ENCODE measurements at regions not wholly inside any gene's neighbourhood (a gene's known extent, or its start where the extent isn't known, plus 50 kb on each side); places are given as distances from the start of the nearest gene placed in this dataset.

DNA sequence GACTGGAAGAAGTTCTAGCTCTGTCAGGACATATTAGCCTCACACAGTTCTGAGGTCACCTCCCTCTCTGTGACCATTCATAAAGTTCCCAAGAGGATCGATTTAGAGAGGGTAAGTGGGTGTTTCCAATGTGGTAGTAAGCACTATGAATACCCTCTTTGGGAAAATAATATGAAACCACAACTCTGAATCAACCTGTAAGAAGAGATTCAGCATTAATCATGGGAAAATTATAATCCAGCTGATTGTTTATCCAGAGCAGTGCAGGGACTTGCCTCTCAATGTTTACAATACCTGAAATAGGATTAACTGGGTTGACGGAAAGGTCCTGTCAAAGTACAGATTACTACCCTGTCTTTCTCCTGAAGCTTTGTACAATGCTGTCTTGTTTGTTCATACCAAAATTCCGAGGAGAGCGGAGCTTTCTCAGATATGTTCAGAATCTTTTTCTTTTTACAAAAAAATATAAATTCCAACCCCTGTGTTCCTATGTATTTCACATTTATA is 302.9 kb upstream of the DPPA4 start:
- POLR2A ChIA-PET (ENCODE audit: low non-redundant PET), result no interaction called here
- no peak for DNase-seq (ENCODE audit: low spot score)
- CTCF ChIA-PET, result no interaction called here
- intact Hi-C loops (cut with micrococcal nuclease; ENCODE audit: unreplicated experiment), result no loop called here
- Histone ChIP-seq H3K9me3 (ENCODE audit: low read depth, low read length, poor library complexity, severe bottlenecking) (no peaks in the 10 kb centered on the region), H3K4me1 (ENCODE audit: insufficient read depth, low read length, poor library complexity, severe bottlenecking) (no peaks in the 10 kb centered on the region), H3K27ac (ENCODE audit: low read depth, low read length, poor library complexity, severe bottlenecking) (no peak overlapping the region), H3K4me3 (ENCODE audit: low read depth, low read length, poor library complexity, severe bottlenecking) (no peak overlapping the region), H3K36me3 (ENCODE audit: insufficient read depth, low read length, poor library complexity, severe bottlenecking) (no peaks in the 10 kb centered on the region), H3K27me3 (replicated peaks; ENCODE audit: insufficient read depth, low read depth, low read length, poor library complexity) (no peaks in the 10 kb centered on the region)
- no TSS peak for BruUV-seq (replicated peaks)
- TF ChIP-seq, protein P1, sequence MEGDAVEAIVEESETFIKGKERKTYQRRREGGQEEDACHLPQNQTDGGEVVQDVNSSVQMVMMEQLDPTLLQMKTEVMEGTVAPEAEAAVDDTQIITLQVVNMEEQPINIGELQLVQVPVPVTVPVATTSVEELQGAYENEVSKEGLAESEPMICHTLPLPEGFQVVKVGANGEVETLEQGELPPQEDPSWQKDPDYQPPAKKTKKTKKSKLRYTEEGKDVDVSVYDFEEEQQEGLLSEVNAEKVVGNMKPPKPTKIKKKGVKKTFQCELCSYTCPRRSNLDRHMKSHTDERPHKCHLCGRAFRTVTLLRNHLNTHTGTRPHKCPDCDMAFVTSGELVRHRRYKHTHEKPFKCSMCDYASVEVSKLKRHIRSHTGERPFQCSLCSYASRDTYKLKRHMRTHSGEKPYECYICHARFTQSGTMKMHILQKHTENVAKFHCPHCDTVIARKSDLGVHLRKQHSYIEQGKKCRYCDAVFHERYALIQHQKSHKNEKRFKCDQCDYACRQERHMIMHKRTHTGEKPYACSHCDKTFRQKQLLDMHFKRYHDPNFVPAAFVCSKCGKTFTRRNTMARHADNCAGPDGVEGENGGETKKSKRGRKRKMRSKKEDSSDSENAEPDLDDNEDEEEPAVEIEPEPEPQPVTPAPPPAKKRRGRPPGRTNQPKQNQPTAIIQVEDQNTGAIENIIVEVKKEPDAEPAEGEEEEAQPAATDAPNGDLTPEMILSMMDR (conservative IDR thresholded peaks at IDR 0.05; ENCODE audit: low read depth, low read length), result no peak
- no peak for TF ChIP-seq EZH2 (IDR thresholded peaks at IDR 0.05; ENCODE audit: borderline replicate concordance, low read depth, low read length, poor library complexity, severe bottlenecking)

DNA sequence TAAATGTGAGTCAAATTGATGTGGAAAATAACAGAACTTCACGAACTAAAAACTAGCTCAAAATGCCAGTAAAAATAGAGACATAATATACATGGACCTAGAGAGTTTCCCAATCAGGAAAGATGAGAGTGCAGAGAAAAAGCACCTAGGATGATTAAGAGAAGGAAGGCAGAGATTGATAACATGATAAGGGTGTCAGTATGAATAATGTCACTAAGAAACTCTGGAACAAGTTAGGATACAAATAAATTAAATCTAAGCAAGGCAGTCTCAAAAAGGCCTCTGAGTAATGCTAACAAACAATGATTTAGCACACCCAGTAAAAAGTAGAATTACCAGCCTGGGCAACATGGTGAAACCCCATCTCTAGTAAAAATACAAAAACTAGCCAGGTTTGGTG is 304.7 kb upstream of the DPPA4 start:
- no TSS peak for BruUV-seq (replicated peaks)
- CTCF ChIA-PET, result no interaction called here
- H3K36me3 ChIP-seq (ENCODE audit: insufficient read depth, low read length, poor library complexity, severe bottlenecking), result no peaks in the 10 kb centered on the region
- no peaks in the 10 kb centered on the region for H3K9me3 ChIP-seq (ENCODE audit: low read depth, low read length, poor library complexity, severe bottlenecking)
- POLR2A ChIA-PET (ENCODE audit: low non-redundant PET), result no interaction called here
- H3K27me3 ChIP-seq (replicated peaks; ENCODE audit: insufficient read depth, low read depth, low read length, poor library complexity), result no peaks in the 10 kb centered on the region
- intact Hi-C loops (cut with micrococcal nuclease; ENCODE audit: unreplicated experiment), result no loop called here
- H3K4me1 ChIP-seq (ENCODE audit: insufficient read depth, low read length, poor library complexity, severe bottlenecking), result no peaks in the 10 kb centered on the region
- H3K4me3 ChIP-seq (ENCODE audit: low read depth, low read length, poor library complexity, severe bottlenecking), result no peak overlapping the region
- no peak overlapping the region for H3K27ac ChIP-seq (ENCODE audit: low read depth, low read length, poor library complexity, severe bottlenecking)
- DNase-seq (ENCODE audit: low spot score), result no peak
- TF ChIP-seq, protein P1 (conservative IDR thresholded peaks at IDR 0.05; ENCODE audit: low read depth, low read length), result no peak
- TF ChIP-seq EZH2 (IDR thresholded peaks at IDR 0.05; ENCODE audit: borderline replicate concordance, low read depth, low read length, poor library complexity, severe bottlenecking), result no peak

DNA sequence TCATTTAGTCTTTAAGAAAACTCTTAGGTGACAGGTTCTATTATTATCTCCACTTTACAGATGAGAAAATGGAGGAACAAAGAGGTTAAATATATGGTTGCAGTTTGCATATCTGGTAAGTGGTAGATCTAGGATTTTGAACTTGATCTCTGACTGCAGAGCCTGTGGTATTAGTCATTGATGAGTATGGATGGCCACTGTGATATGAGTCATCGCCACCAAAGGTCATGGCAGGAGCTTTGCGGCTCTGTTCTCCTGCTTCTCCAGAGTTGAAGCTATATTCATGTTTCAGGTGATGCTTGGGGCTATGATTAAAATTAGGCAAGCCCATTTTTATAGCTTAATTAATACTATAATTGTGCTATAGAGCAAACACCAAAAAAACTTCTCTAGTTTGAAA is 306.2 kb upstream of the DPPA4 start:
- no peak for TF ChIP-seq EZH2 (IDR thresholded peaks at IDR 0.05; ENCODE audit: borderline replicate concordance, low read depth, low read length, poor library complexity, severe bottlenecking)
- H3K27me3 ChIP-seq (replicated peaks; ENCODE audit: insufficient read depth, low read depth, low read length, poor library complexity), result no peaks in the 10 kb centered on the region
- no TSS peak for BruUV-seq (replicated peaks)
- H3K4me1 ChIP-seq (ENCODE audit: insufficient read depth, low read length, poor library complexity, severe bottlenecking), result no peaks in the 10 kb centered on the region
- no peak overlapping the region for H3K4me3 ChIP-seq (ENCODE audit: low read depth, low read length, poor library complexity, severe bottlenecking)
- no peaks in the 10 kb centered on the region for H3K36me3 ChIP-seq (ENCODE audit: insufficient read depth, low read length, poor library complexity, severe bottlenecking)
- intact Hi-C loops (cut with micrococcal nuclease; ENCODE audit: unreplicated experiment), result no loop called here
- H3K9me3 ChIP-seq (ENCODE audit: low read depth, low read length, poor library complexity, severe bottlenecking), result no peaks in the 10 kb centered on the region
- no peak for DNase-seq (ENCODE audit: low spot score)
- CTCF ChIA-PET, result no interaction called here
- no peak overlapping the region for H3K27ac ChIP-seq (ENCODE audit: low read depth, low read length, poor library complexity, severe bottlenecking)
- POLR2A ChIA-PET (ENCODE audit: low non-redundant PET), result no interaction called here

DNA sequence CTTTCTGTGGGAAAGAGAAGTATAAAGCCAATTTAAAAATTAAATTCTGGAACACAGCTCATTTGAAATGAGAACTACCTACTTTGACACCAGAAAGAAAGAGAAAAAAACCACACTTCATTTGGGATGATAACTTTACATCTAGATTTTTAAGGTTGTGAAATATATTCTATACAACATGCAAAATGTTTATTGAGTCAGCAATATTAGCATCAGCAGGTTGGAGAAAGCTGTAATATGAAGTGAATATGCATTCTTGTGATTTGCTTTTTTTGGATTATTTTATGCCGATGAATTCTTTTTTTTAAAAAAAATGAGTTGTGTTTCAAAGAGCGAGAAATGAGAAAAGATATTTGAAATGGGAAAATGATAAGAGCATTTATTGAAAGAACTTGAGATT is 307.0 kb upstream of the DPPA4 start:
- BruUV-seq (replicated peaks), result no TSS peak
- intact Hi-C loops (cut with micrococcal nuclease; ENCODE audit: unreplicated experiment), result no loop called here
- POLR2A ChIA-PET (ENCODE audit: low non-redundant PET), result no interaction called here
- no peak overlapping the region for H3K27ac ChIP-seq (ENCODE audit: low read depth, low read length, poor library complexity, severe bottlenecking)
- DNase-seq (ENCODE audit: low spot score), result no peak
- H3K4me1 ChIP-seq (ENCODE audit: insufficient read depth, low read length, poor library complexity, severe bottlenecking), result no peaks in the 10 kb centered on the region
- no peak overlapping the region for H3K4me3 ChIP-seq (ENCODE audit: low read depth, low read length, poor library complexity, severe bottlenecking)
- H3K36me3 ChIP-seq (ENCODE audit: insufficient read depth, low read length, poor library complexity, severe bottlenecking), result no peaks in the 10 kb centered on the region
- TF ChIP-seq, protein P1 (conservative IDR thresholded peaks at IDR 0.05; ENCODE audit: low read depth, low read length), result no peak
- no peak for TF ChIP-seq EZH2 (IDR thresholded peaks at IDR 0.05; ENCODE audit: borderline replicate concordance, low read depth, low read length, poor library complexity, severe bottlenecking)
- H3K27me3 ChIP-seq (replicated peaks; ENCODE audit: insufficient read depth, low read depth, low read length, poor library complexity), result no peaks in the 10 kb centered on the region
- no peaks in the 10 kb centered on the region for H3K9me3 ChIP-seq (ENCODE audit: low read depth, low read length, poor library complexity, severe bottlenecking)
- CTCF ChIA-PET, result no interaction called here

All from A673 (cell line).